ENCODE measurements at regions not wholly inside any gene's neighbourhood (a gene's known extent, or its start where the extent isn't known, plus 50 kb on each side); places are given as distances from the start of the nearest gene placed in this dataset.

GRCh38 chr15:97057503-97057902, 727.0 kb downstream of the NR2F2 start (continued):
- TF ChIP-seq ZBTB11 (CRISPR knock-in tag; IDR thresholded peaks at IDR 0.05) (no peak), ELF4 (CRISPR knock-in tag; IDR thresholded peaks at IDR 0.05) (no peak), ZNF780A (CRISPR knock-in tag; IDR thresholded peaks at IDR 0.05) (no peak), SMAD1 (IDR thresholded peaks at IDR 0.05; ENCODE audit: low read depth, low read length, partially characterized antibody) (no peak)

- H3K79me2 ChIP-seq (ENCODE audit: control insufficient read depth, insufficient read depth, low read length), result no peaks in the 10 kb centered on the region
- no peaks in the 10 kb centered on the region for H3K4me1 ChIP-seq (replicated peaks in 1 of 2; ENCODE audit: control insufficient read depth in 2 of 2, insufficient read depth in 2 of 2, low read length in 2 of 2)
- 1% methylated on average over 5 of the region's 5 CpGs for WGBS (ENCODE audit: insufficient coverage, low coverage, missing lambda C conversion rate)
- no peak overlapping the region for H2AFZ ChIP-seq (ENCODE audit: low read depth, low read length)
- no peak overlapping the region for H3K27ac ChIP-seq (ENCODE audit: extremely low read depth, low read depth, low read length)
- no peak overlapping the region for H3K4me2 ChIP-seq (ENCODE audit: insufficient read depth, low read length)
- no TSS peak for BruUV-seq (replicated peaks)
- no peaks in the 10 kb centered on the region for H4K20me1 ChIP-seq (replicated peaks; ENCODE audit: control insufficient read depth, insufficient read depth, low read length)
- intact Hi-C loops (cut with micrococcal nuclease), result no loop called here
- ATAC-seq, result no peak
- CTCF ChIA-PET (ENCODE audit: low intra/inter-chr PET ratio), result no interaction called here
- H3K9ac ChIP-seq (ENCODE audit: insufficient read depth in 1 of 2, low read depth in 2 of 2, low read length in 2 of 2), result no peak overlapping the region
- H3K27me3 ChIP-seq (ENCODE audit: control insufficient read depth in 2 of 2, insufficient read depth in 2 of 2, low read length in 2 of 2), result no peaks in the 10 kb centered on the region
- no peaks in the 10 kb centered on the region for H3K9me3 ChIP-seq (replicated peaks; ENCODE audit: control insufficient read depth, insufficient read depth, low read depth, low read length)
- no peaks in the 10 kb centered on the region for H3K36me3 ChIP-seq (ENCODE audit: control insufficient read depth, insufficient read depth, low read length)
- in situ Hi-C loops (cut with MboI), result no loop called here
- no peak overlapping the region for H3K4me3 ChIP-seq
- DNase-seq (ENCODE audit: extremely low read depth in 1 of 4, low spot score in 3 of 4), result no peak
- no peak for FAIRE-seq
- H3K9me1 ChIP-seq (ENCODE audit: control insufficient read depth, insufficient read depth, low read length), result no peaks in the 10 kb centered on the region
- POLR2A ChIA-PET, result no interaction called here
- TF ChIP-seq ZNF407 (IDR thresholded peaks at IDR 0.05; ENCODE audit: low read depth) (no peak), NFE2L1 (tag; IDR thresholded peaks at IDR 0.05; ENCODE audit: borderline replicate concordance, low read depth) (no peak), EWSR1 (IDR thresholded peaks at IDR 0.05; ENCODE audit: borderline replicate concordance, low read depth, partially characterized antibody) (no peak)
Observed at GRCh38 chr15:97059281-97059680, 728.8 kb downstream of the NR2F2 start.

Measured in K562 (cell line).